Upper lobe of left lung (tissue), 6 donors: ENCODE measurements at regions not wholly inside any gene's neighbourhood (a gene's known extent, or its start where the extent isn't known, plus 50 kb on each side); places are given as distances from the start of the nearest gene placed in this dataset.
A peak's percentile ranks its signal among the peaks of the same experiment; 100 is the strongest.

ENCODE experiments used
- ATAC-seq, 2 donors: fragments of 200-7000 bp; cut with Tn5 transposase; one replicate each; pipeline ENCODE4 v1.9.1; 2022; ENCODE audit warnings: mild to moderate bottlenecking in 2 of 2, moderate library complexity in 2 of 2; ENCODE audit not compliant: low FRiP score in 2 of 2
- DNase-seq, 2 donors: peaks; one replicate each; pipeline ENCODE4 v3.0.0-alpha.2; 2019 to 2020
- H3K27ac ChIP-seq, 4 donors: fragments of 200-600 bp; sonication (generic); one replicate each; pipeline ENCODE4 v1.5.1; 2016 to 2019
- H3K27me3 ChIP-seq, 4 donors: fragments of 200-600 bp; sonication (generic); one replicate each; pipeline ENCODE4 v1.5.1; 2017 to 2019
- H3K36me3 ChIP-seq, 4 donors: fragments of 200-600 bp; sonication (generic); one replicate each; pipeline ENCODE4 v1.5.1; 2016 to 2019
- H3K4me1 ChIP-seq, 4 donors: fragments of 200-600 bp; sonication (generic); one replicate each; pipeline ENCODE4 v1.5.1; 2018 to 2019
- H3K4me3 ChIP-seq, 4 donors: fragments of 200-600 bp; sonication (generic); one replicate each; pipeline ENCODE4 v1.5.1; 2017 to 2019; ENCODE audit warnings: mild to moderate bottlenecking in 2 of 4, moderate library complexity in 1 of 4
- H3K9me3 ChIP-seq, 4 donors: fragments of 200-600 bp; sonication (generic); one replicate each; pipeline ENCODE4 v1.5.1; 2018 to 2019
- EP300 ChIP-seq, 4 donors: sonication (generic); formaldehyde crosslinking; IDR thresholded peaks; one replicate each; pipeline ENCODE4 v1.5.1; 2017; ENCODE audit warnings: antibody characterized with exemption in 4 of 4, control low read depth in 2 of 4
- POLR2A ChIP-seq, 4 donors: fragments of 450-650 bp; IDR thresholded peaks; one replicate each; pipeline ENCODE4 v1.5.1; 2016 to 2017; ENCODE audit warnings: antibody characterized with exemption in 4 of 4, mild to moderate bottlenecking in 2 of 4
- POLR2AphosphoS5 ChIP-seq, 2 donors: sonication (generic); formaldehyde crosslinking; IDR thresholded peaks; one replicate each; pipeline ENCODE4 v1.5.1; 2017; ENCODE audit warnings: antibody characterized with exemption in 2 of 2
- WGBS, 2 donors: methylation state at CpG; one replicate each; pipeline ENCODE4 v1.1.5; 2017 to 2018; 5-methylcytosine and 5-hydroxymethylcytosine counted together
- TF ChIP-seq, protein P1 (sequence below), 6 experiments: fragments of 450-650 bp in 4 of 6; fragments of 200-600 bp in 2 of 6; sonication (generic) in 2 of 6; IDR thresholded peaks; one replicate each; pipeline ENCODE4 v1.5.1; 2016 to 2019; ENCODE audit warnings: antibody characterized with exemption in 6 of 6
- donor health status: DM: no; HTN: no; CAD: no; lungs with moderate emphysema.
- donor health status: DM: no; HTN: yes; CAD: no; lungs with severe emphysema.

DNA sequence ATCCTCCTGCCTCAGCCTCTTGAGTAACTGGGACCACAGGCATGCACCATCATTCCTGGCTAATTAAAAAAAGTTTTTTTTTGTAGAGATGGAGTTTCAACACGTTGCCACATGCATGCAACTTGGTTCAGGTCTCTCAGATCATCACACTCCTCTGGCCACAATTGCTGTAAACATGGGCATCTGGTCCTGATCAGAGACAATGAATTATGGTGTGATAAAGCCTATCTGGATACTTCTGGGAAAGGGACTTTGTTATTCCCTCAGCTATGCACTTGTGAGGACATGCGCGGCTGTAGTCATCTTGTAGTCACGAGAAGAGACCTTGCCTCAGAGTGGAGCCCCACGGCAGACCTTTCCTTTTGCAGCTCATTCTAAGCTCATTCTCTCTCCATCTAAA is 210.9 kb upstream of the ZFP64 start:
- 85 to 92% methylated on average over 5 of the region's 5 CpGs for WGBS, 2 donors
- Histone ChIP-seq H3K4me3 (no peak overlapping the region), H3K36me3 (no peaks in the 10 kb centered on the region), H3K9me3 (no peaks in the 10 kb centered on the region), H3K4me1 (peaks cover 0 to 8% (median 0%) of the 10 kb centered on the region in 4 donors), H3K27ac (no peak overlapping the region), H3K27me3 (no peaks in the 10 kb centered on the region)
- TF ChIP-seq POLR2A (IDR thresholded peaks at IDR 0.05) (no peak), EP300 (IDR thresholded peaks at IDR 0.05) (no peak), POLR2AphosphoS5 (IDR thresholded peaks at IDR 0.05) (no peak)
- TF ChIP-seq, protein P1, sequence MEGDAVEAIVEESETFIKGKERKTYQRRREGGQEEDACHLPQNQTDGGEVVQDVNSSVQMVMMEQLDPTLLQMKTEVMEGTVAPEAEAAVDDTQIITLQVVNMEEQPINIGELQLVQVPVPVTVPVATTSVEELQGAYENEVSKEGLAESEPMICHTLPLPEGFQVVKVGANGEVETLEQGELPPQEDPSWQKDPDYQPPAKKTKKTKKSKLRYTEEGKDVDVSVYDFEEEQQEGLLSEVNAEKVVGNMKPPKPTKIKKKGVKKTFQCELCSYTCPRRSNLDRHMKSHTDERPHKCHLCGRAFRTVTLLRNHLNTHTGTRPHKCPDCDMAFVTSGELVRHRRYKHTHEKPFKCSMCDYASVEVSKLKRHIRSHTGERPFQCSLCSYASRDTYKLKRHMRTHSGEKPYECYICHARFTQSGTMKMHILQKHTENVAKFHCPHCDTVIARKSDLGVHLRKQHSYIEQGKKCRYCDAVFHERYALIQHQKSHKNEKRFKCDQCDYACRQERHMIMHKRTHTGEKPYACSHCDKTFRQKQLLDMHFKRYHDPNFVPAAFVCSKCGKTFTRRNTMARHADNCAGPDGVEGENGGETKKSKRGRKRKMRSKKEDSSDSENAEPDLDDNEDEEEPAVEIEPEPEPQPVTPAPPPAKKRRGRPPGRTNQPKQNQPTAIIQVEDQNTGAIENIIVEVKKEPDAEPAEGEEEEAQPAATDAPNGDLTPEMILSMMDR (IDR thresholded peaks at IDR 0.05) = no peak
- DNase-seq (no peak), ATAC-seq (no peak)

DNA sequence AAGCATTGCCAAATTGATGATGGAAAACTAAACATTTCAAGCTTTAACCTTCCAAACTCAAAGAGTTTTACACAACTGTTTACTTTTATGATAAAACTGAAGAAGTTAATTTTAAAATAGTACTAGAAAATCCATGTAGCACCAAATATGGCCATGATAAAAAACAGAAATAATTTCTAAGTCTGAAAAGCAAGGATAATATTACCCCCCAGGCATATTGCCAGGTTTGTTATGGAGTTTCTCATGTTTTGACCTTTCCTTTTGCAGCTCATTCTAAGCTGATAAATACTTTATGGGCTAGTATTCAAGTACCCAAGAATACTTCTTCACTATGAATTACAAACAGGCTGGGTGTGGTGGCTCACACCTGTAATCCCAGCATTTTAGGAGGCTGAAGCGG is 209.9 kb upstream of the ZFP64 start:
- H3K36me3 ChIP-seq = no peaks in the 10 kb centered on the region
- no peak for TF ChIP-seq POLR2AphosphoS5 (IDR thresholded peaks at IDR 0.05)
- TF ChIP-seq, protein P1 (IDR thresholded peaks at IDR 0.05) = no peak
- no peak for TF ChIP-seq POLR2A (IDR thresholded peaks at IDR 0.05)
- TF ChIP-seq EP300 (IDR thresholded peaks at IDR 0.05) = no peak
- peaks cover 0 to 8% (median 0%) of the 10 kb centered on the region in 4 donors for H3K4me1 ChIP-seq
- no peaks in the 10 kb centered on the region for H3K9me3 ChIP-seq
- DNase-seq = no peak
- no peak overlapping the region for H3K27ac ChIP-seq
- no peak overlapping the region for H3K4me3 ChIP-seq
- no peak for ATAC-seq
- WGBS, 2 donors = 87 to 92% methylated on average over 1 of the region's 1 CpG
- H3K27me3 ChIP-seq = no peaks in the 10 kb centered on the region

DNA sequence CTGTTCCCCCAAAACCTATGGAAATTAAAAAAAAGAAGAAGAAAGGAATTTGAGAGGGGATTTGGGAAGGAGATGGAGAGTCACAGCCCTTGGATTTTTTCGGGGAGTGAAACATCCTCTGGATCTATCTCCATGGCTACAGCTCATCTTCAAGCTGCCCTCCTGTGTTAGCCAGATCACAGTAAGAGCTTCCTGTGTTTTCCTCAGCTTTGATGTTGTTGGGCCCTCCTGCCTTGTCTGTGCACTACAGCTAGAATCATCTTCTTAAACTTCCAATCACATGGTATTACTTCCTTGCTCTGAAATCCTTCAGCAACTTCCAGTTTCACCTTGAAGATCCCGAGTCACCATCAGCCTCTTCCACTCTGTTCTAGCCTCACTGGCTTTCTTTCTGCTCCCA is 207.8 kb upstream of the ZFP64 start:
- no peak overlapping the region for H3K4me3 ChIP-seq
- no peaks in the 10 kb centered on the region for H3K9me3 ChIP-seq
- H3K27me3 ChIP-seq = no peaks in the 10 kb centered on the region
- no peak overlapping the region for H3K27ac ChIP-seq
- WGBS, 2 donors = 80 to 83% methylated on average over 2 of the region's 2 CpGs
- H3K36me3 ChIP-seq = no peaks in the 10 kb centered on the region
- ATAC-seq (no peak), DNase-seq (no peak)
- H3K4me1 ChIP-seq = no peaks in the 10 kb centered on the region
- no peak for TF ChIP-seq EP300 (IDR thresholded peaks at IDR 0.05)
- TF ChIP-seq, protein P1 (IDR thresholded peaks at IDR 0.05) = no peak
- no peak for TF ChIP-seq POLR2AphosphoS5 (IDR thresholded peaks at IDR 0.05)
- no peak for TF ChIP-seq POLR2A (IDR thresholded peaks at IDR 0.05)

DNA sequence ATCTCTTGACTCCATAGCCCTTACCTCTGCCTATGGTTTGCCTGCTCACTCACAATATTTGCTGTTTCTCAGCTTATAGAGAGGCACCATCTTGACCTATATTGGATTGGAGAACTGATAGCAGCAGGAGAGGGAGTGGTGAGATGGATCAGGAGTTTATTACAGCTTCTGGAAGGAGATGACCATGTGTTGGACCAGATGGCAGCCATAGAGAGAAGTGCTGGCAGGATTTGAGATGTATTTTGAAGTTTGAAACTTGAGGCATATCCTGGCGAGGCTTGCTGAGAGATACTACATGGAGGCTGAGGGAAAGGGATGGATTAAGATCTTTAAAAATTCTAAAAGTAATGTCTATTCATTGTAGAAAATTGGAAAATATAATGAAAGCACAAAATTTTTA is 198.0 kb upstream of the ZFP64 start:
- ATAC-seq = no peak
- no peak for TF ChIP-seq EP300 (IDR thresholded peaks at IDR 0.05)
- TF ChIP-seq POLR2AphosphoS5 (IDR thresholded peaks at IDR 0.05) = no peak
- TF ChIP-seq, protein P1 (IDR thresholded peaks at IDR 0.05) = no peak
- no peak for TF ChIP-seq POLR2A (IDR thresholded peaks at IDR 0.05)
- DNase-seq = no peak
- Histone ChIP-seq H3K4me3 (no peak overlapping the region), H3K9me3 (no peaks in the 10 kb centered on the region), H3K4me1 (no peaks in the 10 kb centered on the region), H3K27me3 (no peaks in the 10 kb centered on the region), H3K36me3 (no peaks in the 10 kb centered on the region), H3K27ac (no peak overlapping the region)
- 91 to 94% methylated on average over 1 of the region's 1 CpG for whole genome bisulfite sequencing, 2 donors

DNA sequence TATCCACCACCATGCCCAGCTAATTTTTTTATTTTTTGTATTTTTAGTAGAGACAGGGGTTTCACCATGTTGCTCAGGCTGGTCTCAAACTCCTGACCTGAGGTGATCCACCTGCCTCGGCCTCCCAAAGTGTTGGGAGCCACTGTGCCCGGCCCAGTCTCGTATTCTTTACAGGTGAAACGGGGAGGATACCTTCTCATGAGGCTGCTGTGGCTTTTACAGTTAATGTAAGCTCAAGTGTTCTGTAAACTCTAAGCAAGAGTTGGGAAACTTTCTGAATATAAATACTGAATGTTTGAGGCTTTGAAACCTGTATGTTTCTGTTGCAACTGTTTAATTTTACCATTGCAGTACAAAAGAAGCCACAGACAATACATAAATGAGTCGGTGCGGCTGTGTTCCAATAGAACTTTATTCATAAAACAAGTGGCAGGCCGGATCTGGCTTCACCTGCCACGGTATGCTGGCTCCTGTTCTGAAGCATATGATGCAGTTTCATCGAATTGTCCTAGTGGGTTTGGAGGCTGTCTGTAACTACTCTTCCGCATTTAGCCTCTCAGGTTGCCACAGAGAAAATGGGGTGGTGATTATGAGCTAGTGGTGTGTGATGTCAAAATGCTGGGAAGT is 192.5 kb upstream of the ZFP64 start:
- no peak overlapping the region for H3K4me3 ChIP-seq
- DNase-seq = peak in 1 of 2 donors; percentile 24
- H3K36me3 ChIP-seq = no peaks in the 10 kb centered on the region
- no peaks in the 10 kb centered on the region for H3K9me3 ChIP-seq
- TF ChIP-seq POLR2AphosphoS5 (IDR thresholded peaks at IDR 0.05) (no peak), EP300 (IDR thresholded peaks at IDR 0.05) (no peak), POLR2A (IDR thresholded peaks at IDR 0.05) (no peak)
- TF ChIP-seq, protein P1 (IDR thresholded peaks at IDR 0.05) = no peak
- ATAC-seq = no peak
- H3K27ac ChIP-seq = peak overlapping the region in 2 of 4 donors; percentile 7 to 26
- no peaks in the 10 kb centered on the region for H3K27me3 ChIP-seq
- WGBS, 2 donors = 63 to 65% methylated on average over 10 of the region's 10 CpGs
- no peaks in the 10 kb centered on the region for H3K4me1 ChIP-seq
